ENCODE measurements at regions not wholly inside any gene's neighbourhood (a gene's known extent, or its start where the extent isn't known, plus 50 kb on each side); places are given as distances from the start of the nearest gene placed in this dataset.

DNA sequence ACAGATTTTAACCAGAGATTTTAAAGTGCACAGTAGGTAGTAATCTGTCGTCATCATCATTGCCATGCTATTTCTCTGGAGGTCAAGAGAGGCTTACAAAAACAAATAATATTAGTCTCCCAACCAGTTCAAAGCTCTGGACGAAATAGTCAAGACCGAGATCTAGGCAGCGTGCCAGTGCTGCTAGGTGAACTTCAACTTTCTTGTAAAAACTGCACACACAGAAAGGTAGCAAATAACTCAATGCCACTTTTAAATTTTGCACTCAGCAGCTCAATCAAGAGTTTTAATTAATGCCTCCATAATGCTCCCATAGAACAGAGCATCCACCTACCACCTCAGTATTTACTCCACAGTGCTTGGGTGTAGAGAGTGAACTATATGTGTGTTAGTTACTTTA lies 656.8 kb downstream of the IRX1 start:
- intact Hi-C loops (cut with micrococcal nuclease), result no loop called here
- no peak overlapping the region for H3K4me3 Mint-ChIP-seq
- no peaks in the 10 kb centered on the region for H3K4me1 Mint-ChIP-seq (ENCODE audit: low read depth)
- no peaks in the 10 kb centered on the region for H3K27me3 Mint-ChIP-seq
- no peak overlapping the region for H3K27ac Mint-ChIP-seq
- peaks cover 22% of the 10 kb centered on the region for H3K9me3 Mint-ChIP-seq
- no peaks in the 10 kb centered on the region for H3K36me3 Mint-ChIP-seq (ENCODE audit: low read depth)

DNA sequence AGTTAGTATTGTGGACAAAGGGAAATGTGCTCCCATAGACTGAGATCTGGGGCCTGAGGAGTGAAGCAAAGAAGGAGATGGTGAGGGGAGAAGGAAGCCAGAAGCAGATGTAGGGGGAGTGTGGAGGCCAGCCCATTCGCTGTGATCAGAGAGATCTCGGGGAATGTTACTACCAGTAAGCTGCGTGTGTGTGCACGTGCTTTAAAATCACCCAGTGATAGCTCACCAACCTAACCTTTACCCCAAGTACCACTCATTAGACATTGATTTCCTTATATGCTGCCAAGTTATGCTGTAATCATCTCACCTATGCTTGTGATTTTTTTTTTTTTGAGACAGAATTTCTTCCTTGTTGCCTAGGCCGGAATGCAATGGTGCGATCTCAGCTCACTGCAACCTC lies 659.1 kb downstream of the IRX1 start:
- Mint-ChIP-seq H3K9me3 (peaks cover 22% of the 10 kb centered on the region), H3K36me3 (ENCODE audit: low read depth) (no peaks in the 10 kb centered on the region), H3K27ac (no peak overlapping the region), H3K27me3 (no peaks in the 10 kb centered on the region), H3K4me1 (ENCODE audit: low read depth) (no peaks in the 10 kb centered on the region), H3K4me3 (no peak overlapping the region)
- intact Hi-C loops (cut with micrococcal nuclease), result no loop called here

DNA sequence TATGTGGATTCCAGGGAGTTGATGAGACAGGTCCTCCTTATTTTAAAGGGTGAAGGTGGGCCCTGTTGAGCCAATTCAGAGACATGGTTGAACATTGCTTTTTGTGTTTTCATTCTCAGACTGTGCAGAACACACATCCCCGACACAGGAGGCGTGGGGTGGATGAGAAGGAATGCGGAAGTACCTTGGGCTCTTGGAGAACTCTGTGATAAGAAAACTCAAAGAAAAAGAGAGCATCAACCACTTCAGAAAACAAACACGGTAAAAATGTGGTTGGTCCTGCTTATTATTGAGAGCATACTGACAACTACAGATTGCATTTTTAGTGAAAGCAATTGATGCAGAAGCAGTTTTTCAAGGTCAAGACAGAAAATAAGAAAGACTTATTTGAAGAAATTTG lies 659.8 kb downstream of the IRX1 start:
- Mint-ChIP-seq H3K4me1 (ENCODE audit: low read depth) (no peaks in the 10 kb centered on the region), H3K36me3 (ENCODE audit: low read depth) (no peaks in the 10 kb centered on the region), H3K27ac (no peak overlapping the region), H3K9me3 (peaks cover 22% of the 10 kb centered on the region), H3K27me3 (no peaks in the 10 kb centered on the region), H3K4me3 (no peak overlapping the region)
- intact Hi-C loops (cut with micrococcal nuclease), result no loop called here

DNA sequence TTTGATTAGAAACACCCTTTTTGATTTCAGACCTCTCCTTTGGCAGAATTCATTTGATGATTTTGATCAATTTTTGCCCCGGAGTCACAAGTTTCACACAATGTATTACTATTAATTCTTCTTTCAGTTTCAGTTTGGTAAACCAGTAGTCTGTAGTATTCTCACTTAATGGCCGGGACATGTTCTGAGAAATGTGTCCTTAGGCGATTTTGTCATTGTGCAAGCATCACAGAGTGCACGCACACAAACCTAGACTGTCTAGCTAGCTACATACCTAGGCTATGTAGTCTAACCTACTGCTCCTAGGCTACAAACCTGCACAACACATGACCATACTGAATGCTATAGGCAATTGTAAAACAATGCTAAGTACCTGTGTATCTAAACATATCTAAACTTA lies 662.5 kb downstream of the IRX1 start:
- H3K27ac Mint-ChIP-seq, result no peak overlapping the region
- no peaks in the 10 kb centered on the region for H3K4me1 Mint-ChIP-seq (ENCODE audit: low read depth)
- H3K4me3 Mint-ChIP-seq, result no peak overlapping the region
- peaks cover 22% of the 10 kb centered on the region for H3K9me3 Mint-ChIP-seq
- intact Hi-C loops (cut with micrococcal nuclease), result no loop called here
- H3K36me3 Mint-ChIP-seq (ENCODE audit: low read depth), result no peaks in the 10 kb centered on the region
- no peaks in the 10 kb centered on the region for H3K27me3 Mint-ChIP-seq

DNA sequence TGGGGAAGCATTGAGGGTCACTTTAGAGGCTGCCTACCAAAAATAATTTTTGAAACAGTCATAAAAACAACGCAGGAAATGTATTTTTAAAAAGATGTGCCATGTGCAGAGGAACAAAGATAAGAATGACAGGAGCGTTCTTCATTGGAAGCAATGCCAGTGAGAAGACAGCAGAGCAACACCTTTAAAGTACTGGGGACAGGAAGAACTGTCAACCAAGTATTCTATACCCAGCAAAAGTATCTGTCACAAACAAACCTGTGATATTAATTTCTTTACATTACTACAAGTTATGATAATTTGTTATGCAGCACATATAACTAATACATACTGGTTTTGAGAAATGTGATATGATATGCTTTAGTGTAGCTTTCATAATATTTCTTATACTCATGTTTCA lies 675.6 kb downstream of the IRX1 start:
- Mint-ChIP-seq H3K4me1 (ENCODE audit: low read depth) (no peaks in the 10 kb centered on the region), H3K36me3 (ENCODE audit: low read depth) (no peaks in the 10 kb centered on the region), H3K4me3 (no peak overlapping the region), H3K9me3 (peaks cover 31% of the 10 kb centered on the region), H3K27me3 (no peaks in the 10 kb centered on the region), H3K27ac (no peak overlapping the region)
- intact Hi-C loops (cut with micrococcal nuclease), result no loop called here

DNA sequence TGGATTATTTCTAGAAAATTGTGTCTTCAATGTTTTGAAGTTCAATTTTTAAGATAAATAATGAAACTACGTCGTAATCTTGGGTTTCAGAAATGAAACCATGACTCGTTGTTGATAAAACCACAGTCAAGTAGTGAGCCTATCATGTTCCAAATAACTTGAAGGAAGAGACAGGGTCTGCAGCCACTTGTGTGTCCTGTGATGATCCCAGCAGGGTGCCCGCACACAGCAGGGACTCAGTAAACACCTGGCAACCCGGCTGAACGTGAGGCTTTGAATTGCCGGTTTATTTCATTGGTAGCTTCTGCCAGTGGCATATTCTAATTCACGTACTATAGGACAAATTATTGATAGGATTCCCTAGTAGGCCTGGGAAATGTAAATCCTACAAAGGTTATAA lies 679.6 kb downstream of the IRX1 start:
- no peaks in the 10 kb centered on the region for H3K36me3 Mint-ChIP-seq (ENCODE audit: low read depth)
- H3K27ac Mint-ChIP-seq, result no peak overlapping the region
- H3K4me1 Mint-ChIP-seq (ENCODE audit: low read depth), result no peaks in the 10 kb centered on the region
- H3K9me3 Mint-ChIP-seq, result peaks cover 29% of the 10 kb centered on the region
- intact Hi-C loops (cut with micrococcal nuclease), result no loop called here
- no peak overlapping the region for H3K4me3 Mint-ChIP-seq
- no peaks in the 10 kb centered on the region for H3K27me3 Mint-ChIP-seq

DNA sequence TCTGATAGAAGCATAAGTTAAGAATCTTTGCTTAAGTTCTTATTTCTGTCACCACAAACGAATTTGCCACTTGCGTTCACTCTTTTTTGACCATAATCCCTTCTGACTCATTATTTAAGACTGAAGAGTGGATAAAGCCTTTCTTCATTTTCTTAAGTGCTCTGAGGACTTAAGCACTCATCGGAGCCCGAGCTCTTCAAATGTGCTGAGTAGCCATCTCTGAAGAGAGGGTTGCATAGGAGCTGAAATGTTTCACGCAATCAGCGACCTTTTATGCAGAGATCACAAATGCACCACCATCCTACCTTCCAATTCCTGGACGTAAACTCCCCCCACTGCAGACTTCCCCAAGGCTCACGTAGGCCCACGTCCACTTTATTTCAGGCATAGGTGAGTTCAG lies 699.2 kb downstream of the IRX1 start:
- intact Hi-C loops (cut with micrococcal nuclease), result no loop called here
- no peaks in the 10 kb centered on the region for H3K4me1 Mint-ChIP-seq (ENCODE audit: low read depth)
- H3K4me3 Mint-ChIP-seq, result no peak overlapping the region
- H3K27me3 Mint-ChIP-seq, result no peaks in the 10 kb centered on the region
- H3K9me3 Mint-ChIP-seq, result no peaks in the 10 kb centered on the region
- no peak overlapping the region for H3K27ac Mint-ChIP-seq
- no peaks in the 10 kb centered on the region for H3K36me3 Mint-ChIP-seq (ENCODE audit: low read depth)

DNA sequence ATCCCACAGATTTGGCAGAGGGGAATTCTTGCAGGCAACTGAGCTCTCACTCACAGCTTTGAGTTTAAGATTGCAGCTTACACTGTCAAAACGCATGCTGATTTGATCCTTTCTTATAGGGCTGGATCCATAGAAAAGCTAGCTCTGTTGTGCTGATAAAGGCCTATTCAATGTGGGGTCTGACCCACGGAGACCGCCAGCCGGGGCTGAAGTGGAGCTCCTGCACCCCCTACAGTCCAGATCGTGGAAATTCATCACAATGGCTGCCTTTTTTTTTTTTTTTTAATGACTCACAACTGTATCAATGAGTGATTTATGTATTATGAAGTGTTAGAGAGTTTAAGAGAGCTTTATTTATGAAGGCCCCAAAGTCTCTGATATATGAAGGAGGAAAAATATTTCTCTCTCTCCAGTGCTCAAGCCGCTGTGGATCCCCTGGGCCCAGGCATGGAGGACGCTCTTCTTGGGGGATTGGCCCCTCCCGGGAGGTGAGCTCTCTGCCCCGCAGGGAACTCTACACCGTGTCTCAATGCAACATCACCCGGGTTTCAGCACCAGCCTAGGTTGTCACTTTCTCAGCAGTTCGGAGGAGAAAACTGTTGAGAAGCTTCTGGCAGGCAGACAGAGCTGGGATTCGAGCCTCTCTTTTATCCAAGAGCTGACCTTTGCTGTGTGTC lies 700.2 kb downstream of the IRX1 start:
- Mint-ChIP-seq H3K4me3 (no peak overlapping the region), H3K9me3 (no peaks in the 10 kb centered on the region), H3K36me3 (ENCODE audit: low read depth) (no peaks in the 10 kb centered on the region), H3K27ac (no peak overlapping the region), H3K27me3 (no peaks in the 10 kb centered on the region), H3K4me1 (ENCODE audit: low read depth) (no peaks in the 10 kb centered on the region)
- intact Hi-C loops (cut with micrococcal nuclease), result no loop called here

DNA sequence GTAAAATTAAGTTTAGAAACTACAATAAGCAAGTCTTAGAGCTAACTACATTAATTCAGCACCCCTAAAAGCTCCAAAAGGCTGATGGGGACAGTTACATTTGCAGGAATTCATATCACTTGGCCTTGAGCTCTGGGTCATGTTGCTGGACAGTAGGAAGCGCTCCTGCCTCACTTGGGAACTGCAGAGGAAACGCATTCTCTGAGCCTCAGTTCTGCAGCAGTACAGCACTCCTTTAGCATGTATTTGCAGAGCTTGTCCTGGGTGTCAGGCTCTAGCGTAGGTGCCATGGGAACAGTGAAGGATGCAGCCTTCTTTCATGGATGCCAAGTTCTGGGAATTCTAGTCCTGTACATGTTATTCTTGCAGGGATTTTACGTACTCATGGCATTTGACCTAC lies 710.4 kb downstream of the IRX1 start:
- H3K36me3 Mint-ChIP-seq (ENCODE audit: low read depth), result no peaks in the 10 kb centered on the region
- no peak overlapping the region for H3K4me3 Mint-ChIP-seq
- intact Hi-C loops (cut with micrococcal nuclease), result no loop called here
- no peak overlapping the region for H3K27ac Mint-ChIP-seq
- H3K27me3 Mint-ChIP-seq, result no peaks in the 10 kb centered on the region
- no peaks in the 10 kb centered on the region for H3K4me1 Mint-ChIP-seq (ENCODE audit: low read depth)
- H3K9me3 Mint-ChIP-seq, result no peaks in the 10 kb centered on the region

DNA sequence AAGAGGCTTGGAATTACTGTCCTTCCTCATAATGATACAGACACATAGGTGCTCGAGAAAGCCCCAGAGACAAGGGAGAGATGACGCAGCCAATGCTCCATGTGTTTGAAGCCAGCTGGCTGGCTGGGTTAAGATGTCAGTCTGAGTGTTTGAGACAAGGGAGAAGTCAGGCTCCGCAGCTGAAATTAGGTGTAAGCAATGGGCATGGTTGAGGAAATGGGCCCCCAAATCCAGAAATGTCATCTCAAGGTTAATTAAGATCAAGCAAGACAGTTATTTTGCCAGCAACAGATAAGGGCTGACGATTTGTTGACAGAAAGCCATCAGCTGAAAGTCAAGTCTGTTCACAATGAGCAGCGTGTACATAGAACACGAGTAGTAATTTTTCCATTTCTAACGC lies 713.4 kb downstream of the IRX1 start:
- no peaks in the 10 kb centered on the region for H3K27me3 Mint-ChIP-seq
- H3K4me3 Mint-ChIP-seq, result no peak overlapping the region
- intact Hi-C loops (cut with micrococcal nuclease), result no loop called here
- H3K36me3 Mint-ChIP-seq (ENCODE audit: low read depth), result no peaks in the 10 kb centered on the region
- no peak overlapping the region for H3K27ac Mint-ChIP-seq
- peaks cover 8% of the 10 kb centered on the region for H3K9me3 Mint-ChIP-seq
- H3K4me1 Mint-ChIP-seq (ENCODE audit: low read depth), result no peaks in the 10 kb centered on the region

DNA sequence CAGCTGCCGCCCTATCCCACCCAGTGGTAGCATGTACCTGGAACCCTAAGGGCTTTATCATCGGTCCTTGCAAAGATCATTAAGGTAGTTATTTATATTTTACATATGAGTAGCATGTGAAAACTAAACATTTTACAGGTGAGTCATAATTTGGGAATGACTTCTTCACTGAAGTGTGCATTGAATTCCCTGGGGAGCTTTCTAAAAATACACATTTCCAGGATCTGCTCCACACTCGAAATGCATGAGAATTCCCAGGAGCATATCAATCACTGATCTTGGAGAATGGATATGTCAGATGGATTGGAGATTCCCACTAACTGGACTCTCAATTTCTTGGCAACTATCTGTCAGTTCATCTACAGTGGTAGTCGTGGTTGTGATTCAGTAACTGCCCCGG lies 717.5 kb downstream of the IRX1 start:
- Mint-ChIP-seq H3K27me3 (no peaks in the 10 kb centered on the region), H3K27ac (no peak overlapping the region), H3K4me1 (ENCODE audit: low read depth) (no peaks in the 10 kb centered on the region), H3K36me3 (ENCODE audit: low read depth) (no peaks in the 10 kb centered on the region), H3K4me3 (no peak overlapping the region), H3K9me3 (peaks cover 10% of the 10 kb centered on the region)
- intact Hi-C loops (cut with micrococcal nuclease), result no loop called here

DNA sequence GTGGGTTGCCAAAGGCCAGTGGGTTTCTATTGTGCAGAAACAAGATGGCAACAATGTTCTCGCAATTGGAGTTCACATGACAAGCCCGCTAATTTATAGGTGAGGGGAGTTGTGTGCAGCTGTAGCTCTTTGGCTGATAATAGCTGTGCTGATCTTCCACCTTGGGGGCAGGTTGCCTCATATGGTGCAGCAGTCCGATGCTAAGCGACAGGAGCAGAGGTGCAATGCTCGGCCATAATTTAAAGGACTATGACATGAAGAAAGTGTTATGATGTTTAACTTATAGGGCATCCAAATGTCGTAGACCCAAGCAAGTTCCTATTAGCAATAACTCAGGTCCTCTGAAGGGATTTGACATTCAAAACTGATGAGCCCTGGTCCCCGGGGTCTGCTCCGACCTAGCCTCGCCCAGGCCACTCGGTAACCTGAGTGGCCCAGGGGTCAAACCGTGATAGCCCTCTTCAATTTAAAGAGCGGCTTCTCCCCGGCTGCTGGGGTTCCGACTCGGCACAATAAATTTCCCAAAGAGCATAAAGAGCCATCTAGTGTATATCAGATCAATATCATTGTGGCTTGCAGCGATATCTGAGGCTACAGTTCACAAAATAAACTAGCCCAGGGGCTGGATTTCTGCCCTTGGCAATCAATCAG lies 724.0 kb downstream of the IRX1 start:
- Mint-ChIP-seq H3K36me3 (ENCODE audit: low read depth) (no peaks in the 10 kb centered on the region), H3K27ac (no peak overlapping the region), H3K4me1 (ENCODE audit: low read depth) (no peaks in the 10 kb centered on the region), H3K27me3 (no peaks in the 10 kb centered on the region), H3K4me3 (no peak overlapping the region), H3K9me3 (peaks cover 11% of the 10 kb centered on the region)
- intact Hi-C loops (cut with micrococcal nuclease), result no loop called here

DNA sequence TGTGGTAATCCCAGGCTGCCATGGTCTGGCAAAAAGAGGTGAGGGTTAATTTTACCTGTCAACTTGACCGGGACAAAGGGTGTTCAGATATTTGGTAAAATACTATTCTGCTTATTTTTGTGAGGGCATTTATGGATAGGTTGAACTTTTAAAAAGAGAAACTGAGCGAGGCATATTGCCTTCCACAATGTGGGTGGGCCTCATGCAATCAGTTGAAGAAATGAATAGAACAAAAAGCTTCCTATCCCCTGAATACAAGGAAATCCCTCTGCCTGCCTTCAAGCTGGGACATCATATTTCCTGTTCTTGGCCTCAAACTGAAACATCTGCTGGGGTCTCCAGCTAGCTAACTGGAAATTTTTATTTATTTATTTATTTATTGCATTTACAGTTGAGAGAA lies 734.7 kb downstream of the IRX1 start:
- no peaks in the 10 kb centered on the region for H3K4me1 Mint-ChIP-seq (ENCODE audit: low read depth)
- H3K27me3 Mint-ChIP-seq, result no peaks in the 10 kb centered on the region
- no peak overlapping the region for H3K27ac Mint-ChIP-seq
- intact Hi-C loops (cut with micrococcal nuclease), result no loop called here
- peaks cover 3% of the 10 kb centered on the region for H3K9me3 Mint-ChIP-seq
- H3K36me3 Mint-ChIP-seq (ENCODE audit: low read depth), result no peaks in the 10 kb centered on the region
- no peak overlapping the region for H3K4me3 Mint-ChIP-seq

DNA sequence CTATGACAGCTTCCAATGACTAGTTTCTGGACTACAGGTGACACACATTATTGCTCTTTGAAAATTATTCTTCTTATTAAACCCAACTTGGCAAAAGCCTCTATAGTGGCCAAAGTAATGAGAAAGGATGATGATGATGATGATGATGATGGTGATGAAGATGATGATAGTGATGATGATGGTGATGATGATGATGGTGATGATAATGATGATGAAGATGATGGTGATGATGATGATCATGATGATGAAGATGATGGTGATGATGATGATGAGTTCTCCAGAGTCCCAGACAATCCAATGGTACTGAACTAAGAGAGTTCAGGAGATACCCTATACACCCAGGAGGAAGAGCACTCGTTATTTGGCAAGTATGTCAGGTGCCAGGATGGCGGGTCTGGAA lies 739.4 kb downstream of the IRX1 start:
- no peak overlapping the region for H3K4me3 Mint-ChIP-seq
- H3K27ac Mint-ChIP-seq, result no peak overlapping the region
- no peaks in the 10 kb centered on the region for H3K36me3 Mint-ChIP-seq (ENCODE audit: low read depth)
- H3K4me1 Mint-ChIP-seq (ENCODE audit: low read depth), result no peaks in the 10 kb centered on the region
- no peaks in the 10 kb centered on the region for H3K27me3 Mint-ChIP-seq
- H3K9me3 Mint-ChIP-seq, result peaks cover 5% of the 10 kb centered on the region
- intact Hi-C loops (cut with micrococcal nuclease), result no loop called here

DNA sequence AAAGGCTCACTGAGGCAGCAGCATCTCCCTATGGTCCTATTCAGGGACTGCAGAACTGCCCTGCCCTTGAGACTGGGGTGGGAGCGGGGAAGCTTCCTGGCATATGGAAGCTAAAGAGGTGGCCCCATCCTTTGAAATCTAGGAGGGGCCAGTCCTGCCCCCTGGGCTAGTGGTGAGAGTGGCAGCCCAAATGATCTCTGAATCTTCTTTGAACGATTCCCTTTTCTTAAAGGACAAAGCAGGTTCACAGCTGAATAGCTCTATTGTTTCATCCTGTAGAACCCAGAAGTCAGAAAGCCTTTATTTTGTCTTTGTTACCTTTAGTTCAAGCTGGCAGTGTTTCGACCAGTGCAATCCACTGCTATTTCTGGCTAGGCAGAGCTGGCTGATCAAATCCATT lies 741.9 kb downstream of the IRX1 start:
- no peak overlapping the region for H3K27ac Mint-ChIP-seq
- no peaks in the 10 kb centered on the region for H3K27me3 Mint-ChIP-seq
- no peaks in the 10 kb centered on the region for H3K4me1 Mint-ChIP-seq (ENCODE audit: low read depth)
- H3K36me3 Mint-ChIP-seq (ENCODE audit: low read depth), result no peaks in the 10 kb centered on the region
- H3K9me3 Mint-ChIP-seq, result peaks cover 5% of the 10 kb centered on the region
- intact Hi-C loops (cut with micrococcal nuclease), result no loop called here
- H3K4me3 Mint-ChIP-seq, result no peak overlapping the region
